Bronchial epithelial cell (primary cell): ENCODE measurements at regions not wholly inside any gene's neighbourhood (a gene's known extent, or its start where the extent isn't known, plus 50 kb on each side); places are given as distances from the start of the nearest gene placed in this dataset.

Experiments
- DNase-seq: peaks from one replicate; pipeline ENCODE4 v3.0.0-alpha.2; 2010; ENCODE audit warnings: low read depth
- FAIRE-seq: peaks from 2 replicates; lab custom pipeline; 2011; peaks lifted over from hg19 to GRCh38; lab: Jason Lieb, UNC
- H3K27me3 ChIP-seq: 2 replicates; pipeline ENCODE4 v1.5.1; 2011; ENCODE audit warnings: low read length; ENCODE audit not compliant: control insufficient read depth, insufficient read depth
- H3K36me3 ChIP-seq: 2 replicates; pipeline ENCODE4 v1.5.1; 2011; ENCODE audit warnings: low read length; ENCODE audit not compliant: control insufficient read depth, insufficient read depth
- H3K4me3 ChIP-seq: 2 replicates; pipeline ENCODE4 v1.5.1; 2011; ENCODE audit warnings: mild to moderate bottlenecking, low read depth, low read length, control low read depth
- CTCF ChIP-seq: IDR thresholded peaks from 2 replicates; pipeline ENCODE4 v1.5.1; 2011; ENCODE audit warnings: mild to moderate bottlenecking, moderate library complexity, low read length, control low read depth, inconsistent platforms; ENCODE audit not compliant: insufficient read depth, severe bottlenecking

DNA sequence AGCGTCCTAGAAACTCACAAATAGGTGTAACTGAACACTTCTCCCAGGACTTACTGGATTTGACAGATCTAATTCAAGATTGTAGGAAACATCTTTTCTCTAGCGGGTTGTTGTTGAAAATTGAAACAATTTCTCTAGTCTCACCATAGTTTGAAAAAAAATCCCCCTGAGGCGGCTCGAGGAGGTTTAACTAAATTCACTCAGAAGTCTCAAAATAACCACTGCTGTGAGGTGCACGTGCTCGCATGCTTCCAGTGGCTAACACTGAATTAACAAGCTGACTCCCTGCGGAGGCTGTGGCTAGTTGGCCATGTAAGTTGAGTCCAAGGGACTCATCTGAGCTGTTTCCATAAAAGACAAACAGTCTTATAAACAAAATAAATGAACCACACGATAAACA lies 503.9 kb downstream of the OCA2 start:
- Histone ChIP-seq H3K27me3 (no peaks in the 10 kb centered on the region), H3K4me3 (no peak overlapping the region), H3K36me3 (no peaks in the 10 kb centered on the region)
- FAIRE-seq (no peak), DNase-seq (no peak)
- no peak for TF ChIP-seq CTCF

GRCh38 chr15:27592036-27592760 lies 506.9 kb downstream of the OCA2 start:
- FAIRE-seq: no peak

More at GRCh38 chr15:27592036-27592760, 506.9 kb downstream of the OCA2 start:
- H3K4me3 ChIP-seq: no peak overlapping the region
- H3K27me3 ChIP-seq: no peaks in the 10 kb centered on the region
- DNase-seq: no peak
- no peak for TF ChIP-seq CTCF
- H3K36me3 ChIP-seq: no peaks in the 10 kb centered on the region
